GM20000 (cell line): ENCODE measurements at regions not wholly inside any gene's neighbourhood (a gene's known extent, or its start where the extent isn't known, plus 50 kb on each side); places are given as distances from the start of the nearest gene placed in this dataset.

Experiments
- DNase-seq: peaks from one replicate; pipeline ENCODE4 v3.0.0; 2012; ENCODE audit warnings: low spot score
- TF ChIP-seq, protein P1 (sequence below): IDR thresholded peaks from 2 replicates; pipeline ENCODE4 v1.5.1; 2012; ENCODE audit warnings: mild to moderate bottlenecking, control low read depth; ENCODE audit errors: extremely low read depth, missing control alignments

DNA sequence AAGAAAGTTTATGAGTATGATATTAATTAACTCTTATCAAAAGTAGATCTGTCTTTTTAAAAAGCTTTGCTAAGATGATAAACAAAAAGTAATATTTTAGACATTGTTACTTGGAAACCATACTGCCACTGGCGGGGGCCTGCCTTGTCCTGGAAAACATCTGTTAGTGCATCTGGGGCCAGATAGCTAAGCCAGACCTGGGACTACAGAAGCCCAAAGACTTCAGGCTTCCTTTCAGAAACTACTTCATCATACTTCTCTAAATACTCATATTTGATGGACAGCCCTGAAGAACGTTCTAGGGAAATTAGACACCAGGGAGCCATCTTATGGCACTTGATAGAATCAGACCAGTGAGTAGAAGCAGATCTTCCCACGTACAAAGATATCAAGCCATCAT, 795.4 kb upstream of the SEMA6D start:
- DNase-seq = no peak
- TF ChIP-seq, protein P1, sequence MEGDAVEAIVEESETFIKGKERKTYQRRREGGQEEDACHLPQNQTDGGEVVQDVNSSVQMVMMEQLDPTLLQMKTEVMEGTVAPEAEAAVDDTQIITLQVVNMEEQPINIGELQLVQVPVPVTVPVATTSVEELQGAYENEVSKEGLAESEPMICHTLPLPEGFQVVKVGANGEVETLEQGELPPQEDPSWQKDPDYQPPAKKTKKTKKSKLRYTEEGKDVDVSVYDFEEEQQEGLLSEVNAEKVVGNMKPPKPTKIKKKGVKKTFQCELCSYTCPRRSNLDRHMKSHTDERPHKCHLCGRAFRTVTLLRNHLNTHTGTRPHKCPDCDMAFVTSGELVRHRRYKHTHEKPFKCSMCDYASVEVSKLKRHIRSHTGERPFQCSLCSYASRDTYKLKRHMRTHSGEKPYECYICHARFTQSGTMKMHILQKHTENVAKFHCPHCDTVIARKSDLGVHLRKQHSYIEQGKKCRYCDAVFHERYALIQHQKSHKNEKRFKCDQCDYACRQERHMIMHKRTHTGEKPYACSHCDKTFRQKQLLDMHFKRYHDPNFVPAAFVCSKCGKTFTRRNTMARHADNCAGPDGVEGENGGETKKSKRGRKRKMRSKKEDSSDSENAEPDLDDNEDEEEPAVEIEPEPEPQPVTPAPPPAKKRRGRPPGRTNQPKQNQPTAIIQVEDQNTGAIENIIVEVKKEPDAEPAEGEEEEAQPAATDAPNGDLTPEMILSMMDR = no peak

DNA sequence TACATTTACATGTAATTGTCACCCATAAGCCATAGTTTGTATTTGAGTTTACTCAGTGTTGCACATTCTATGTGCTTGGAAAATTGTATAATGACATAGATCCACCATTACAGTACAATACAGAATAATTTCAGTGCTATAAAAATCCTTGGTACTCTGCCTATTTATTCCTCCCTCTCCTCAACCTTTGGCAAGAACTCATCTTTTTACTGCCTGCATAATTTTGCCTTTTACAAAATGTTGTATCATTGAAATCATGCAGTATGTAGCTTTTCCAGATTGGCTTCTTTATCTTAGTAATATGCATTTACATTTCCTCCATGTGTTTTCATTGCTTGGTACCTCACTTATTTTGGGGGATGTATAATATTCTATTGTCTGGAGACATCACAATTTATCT, 786.9 kb upstream of the SEMA6D start:
- TF ChIP-seq, protein P1 = no peak
- DNase-seq = no peak

DNA sequence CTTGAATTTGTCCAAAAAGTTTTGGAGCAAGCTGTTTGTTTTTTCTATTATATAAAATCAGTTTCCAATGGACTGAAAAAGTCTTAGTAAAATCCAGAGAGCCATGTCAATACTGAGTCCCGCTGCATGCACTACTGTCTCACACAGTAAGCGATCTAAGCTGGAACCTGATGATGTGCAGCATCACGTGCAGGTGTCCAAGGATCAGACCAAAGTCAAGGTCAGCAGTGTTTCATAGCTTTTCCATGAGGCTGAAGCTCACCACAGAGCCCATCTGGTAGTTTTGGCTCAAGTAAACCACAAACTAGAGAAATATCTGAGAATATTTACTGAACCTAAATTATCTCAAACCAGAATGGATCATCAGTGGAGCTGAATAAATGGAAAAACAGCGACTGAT, 784.0 kb upstream of the SEMA6D start:
- TF ChIP-seq, protein P1 = no peak

DNA sequence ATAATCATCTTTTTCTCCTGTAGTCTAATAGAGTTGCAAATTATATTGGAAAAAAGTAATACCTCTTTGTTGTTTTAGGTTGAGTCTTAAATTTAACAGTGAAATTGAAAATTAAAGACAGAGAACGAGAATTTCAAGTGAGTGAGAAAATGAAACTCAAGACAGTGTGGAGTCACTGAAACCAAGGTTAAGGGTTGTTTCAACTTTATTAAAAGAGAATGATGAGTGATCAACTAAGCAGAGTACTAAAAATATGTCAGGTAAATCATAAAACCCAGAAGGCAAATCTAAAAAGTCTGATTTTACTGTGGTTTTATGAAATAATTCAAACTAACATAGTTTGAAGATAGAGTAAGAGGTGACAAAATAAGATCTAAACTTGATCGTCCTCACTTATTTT, 782.5 kb upstream of the SEMA6D start:
- TF ChIP-seq, protein P1 = no peak
- no peak for DNase-seq

More for the DNA sequence above, 784.0 kb upstream of the SEMA6D start:
- DNase-seq = no peak

DNA sequence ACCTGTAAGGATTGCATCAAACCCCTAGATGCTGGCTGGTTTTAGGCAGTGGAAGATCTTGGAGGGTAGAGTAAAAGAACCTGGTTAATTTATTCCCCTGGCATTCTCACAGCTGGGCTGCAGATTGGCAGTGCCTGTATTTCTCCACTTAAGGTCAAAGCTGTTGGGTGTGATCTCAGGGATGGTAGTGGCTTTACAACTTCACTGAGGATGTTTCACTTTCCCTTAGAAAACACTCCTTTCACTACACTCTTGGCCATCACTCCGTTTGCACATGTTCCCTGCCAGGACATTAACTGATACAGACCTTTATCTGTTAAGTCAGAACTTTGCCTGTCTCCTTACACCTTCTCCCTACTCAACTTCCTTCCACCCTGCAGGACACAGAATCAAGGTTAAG, 779.1 kb upstream of the SEMA6D start:
- TF ChIP-seq, protein P1 = no peak
- DNase-seq = no peak

DNA sequence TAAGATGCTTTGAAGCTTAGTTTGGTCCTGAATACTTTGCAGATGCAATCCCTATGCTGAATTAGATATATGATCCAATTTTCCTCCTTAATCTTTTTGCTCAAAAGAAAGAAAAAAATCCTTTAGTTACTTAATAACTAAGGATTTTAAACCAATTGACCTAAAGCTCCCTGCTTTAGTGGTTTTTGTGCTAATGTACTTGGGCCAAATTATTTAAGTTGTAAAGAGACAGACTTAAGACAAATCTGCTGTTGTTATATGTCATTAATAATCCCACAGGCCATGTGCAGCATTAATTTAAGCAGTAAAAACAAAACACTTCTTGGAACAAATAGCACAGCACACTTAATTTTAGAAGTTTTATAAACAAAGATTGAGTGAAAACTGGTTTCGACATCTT, 776.1 kb upstream of the SEMA6D start:
- TF ChIP-seq, protein P1 = no peak
- no peak for DNase-seq

DNA sequence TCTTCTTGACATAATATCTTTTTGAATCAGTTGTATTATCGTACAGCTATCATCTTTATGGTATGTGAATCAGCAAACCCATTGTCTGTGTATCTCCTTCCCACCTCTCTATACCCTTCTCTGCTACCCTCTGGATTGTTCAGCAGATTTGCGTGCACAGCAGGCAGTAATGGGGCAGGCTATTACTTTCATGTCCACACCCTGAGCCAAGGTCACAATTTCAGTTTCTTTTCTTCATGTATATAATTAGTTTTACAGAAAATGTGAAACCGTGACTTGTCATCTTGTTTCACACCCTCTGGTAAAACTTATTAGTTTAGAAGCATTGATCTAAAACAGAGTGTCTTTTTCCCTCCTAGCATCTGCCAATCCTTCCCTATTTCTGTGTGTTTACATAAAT, 770.4 kb upstream of the SEMA6D start:
- no peak for DNase-seq
- TF ChIP-seq, protein P1 = no peak
